ENCODE measurements at regions not wholly inside any gene's neighbourhood (a gene's known extent, or its start where the extent isn't known, plus 50 kb on each side); places are given as distances from the start of the nearest gene placed in this dataset.
"Not testable (repeated sequence)": the region's sequence is repeated elsewhere in the genome, so short reads cannot be mapped to it uniquely, and the experiment has no call there.

DNA sequence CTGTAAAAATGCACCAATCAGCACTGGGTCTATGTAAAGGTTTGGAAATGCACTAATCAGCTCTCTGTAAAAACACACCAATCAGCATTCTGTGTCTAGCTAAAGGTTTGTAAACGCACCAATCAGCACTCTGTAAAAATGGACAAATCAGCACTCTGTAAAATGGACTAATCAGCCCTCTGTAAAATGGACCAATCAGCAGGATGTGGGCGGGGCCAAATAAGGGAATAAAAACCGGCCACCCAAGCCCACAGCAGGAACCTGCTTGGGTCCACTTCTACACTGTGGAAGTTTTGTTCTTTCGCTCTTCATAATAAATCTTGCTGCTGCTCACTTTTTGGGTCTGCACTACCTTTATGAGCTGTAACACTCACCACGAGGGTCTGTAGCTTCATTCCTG is 101.0 kb downstream of the SMC2 start:
- not testable (repeated sequence) for DNase-seq (ENCODE audit: low read depth)

DNA sequence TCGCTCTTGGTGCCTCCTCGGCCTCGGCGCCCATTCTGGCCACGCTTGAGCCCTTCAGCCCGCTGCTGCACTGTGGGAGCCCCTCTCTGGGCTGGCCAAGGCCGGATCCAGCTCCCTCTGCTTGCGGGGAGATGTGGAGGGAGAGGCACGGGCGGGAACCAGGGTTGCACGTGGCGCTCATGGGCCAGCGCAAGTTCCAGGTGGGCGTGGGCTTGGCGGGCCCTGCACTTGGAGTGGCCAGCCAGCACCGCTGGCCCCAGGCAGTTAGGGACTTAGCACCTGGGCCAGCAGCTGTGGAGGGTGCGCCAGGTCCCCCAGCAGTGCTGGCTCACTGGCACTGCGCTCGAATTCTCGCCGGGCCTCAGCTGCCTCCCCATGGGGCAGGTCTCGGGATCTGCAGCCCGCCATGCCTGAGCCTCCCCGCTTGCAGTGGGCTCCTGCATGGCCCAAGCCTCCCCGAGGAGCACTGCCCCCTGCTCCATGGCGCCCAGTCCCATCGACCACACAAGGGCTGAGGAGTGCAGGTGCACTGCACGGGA is 106.4 kb downstream of the SMC2 start:
- no peak for DNase-seq (ENCODE audit: low read depth)

DNA sequence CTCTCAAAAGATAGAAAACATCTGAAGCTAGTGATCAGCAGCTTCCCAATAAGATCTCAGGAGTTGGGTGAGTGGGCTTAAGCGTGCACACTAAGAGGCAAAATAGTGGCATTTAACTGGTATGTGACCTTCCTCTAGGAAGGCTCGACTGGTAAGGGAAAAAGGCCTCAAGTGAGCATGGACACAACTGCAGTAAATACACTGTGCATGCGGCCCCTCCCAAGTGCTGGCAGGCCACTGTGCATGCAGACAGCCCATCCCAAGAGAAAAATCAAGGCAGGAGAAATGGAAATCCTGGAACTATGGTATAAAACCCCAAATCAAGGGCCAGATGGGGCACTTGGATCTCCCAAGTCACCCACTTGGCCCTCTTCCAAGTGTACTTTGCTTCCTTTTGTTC is 112.7 kb downstream of the SMC2 start:
- no peak for DNase-seq (ENCODE audit: low read depth)

DNA sequence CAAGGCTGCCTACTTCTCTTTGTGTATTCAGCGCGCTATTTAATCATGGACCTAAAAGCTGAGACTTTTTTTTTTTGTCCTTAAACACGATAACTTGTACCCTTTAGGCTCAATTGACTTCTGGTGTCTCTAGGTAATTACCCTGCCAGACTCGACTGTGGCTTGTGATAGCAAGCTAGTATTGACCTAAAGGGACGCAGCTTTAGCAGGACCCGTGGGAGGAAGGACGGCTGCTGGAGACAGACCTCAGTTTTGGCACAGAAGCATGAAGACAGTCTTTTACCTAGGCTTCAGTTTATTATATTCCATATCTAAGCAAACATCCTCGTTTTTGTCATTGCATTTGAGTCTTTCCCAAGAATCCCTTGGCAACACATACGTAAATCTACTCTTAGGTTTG is 115.3 kb downstream of the SMC2 start:
- DNase-seq (ENCODE audit: low read depth) = no peak

DNA sequence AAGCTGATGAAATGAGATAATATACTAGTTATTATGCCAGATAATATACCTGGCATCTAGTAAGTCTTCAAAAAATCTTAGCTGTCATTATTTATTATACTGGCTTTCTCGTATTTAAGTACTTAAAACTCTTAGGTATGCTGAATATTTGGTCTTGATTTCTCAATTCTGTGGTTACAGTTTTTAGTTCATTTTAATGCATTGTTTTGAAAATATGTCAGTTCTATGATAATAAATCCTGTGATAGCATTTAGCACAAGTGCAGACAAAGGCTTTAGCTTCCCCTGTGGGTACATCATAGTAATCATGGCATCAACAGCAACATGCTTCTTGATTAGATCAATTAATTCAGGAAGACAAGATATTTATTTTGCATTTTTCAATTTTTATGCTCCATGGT is 133.0 kb downstream of the SMC2 start:
- no peak for DNase-seq (ENCODE audit: low read depth)

DNA sequence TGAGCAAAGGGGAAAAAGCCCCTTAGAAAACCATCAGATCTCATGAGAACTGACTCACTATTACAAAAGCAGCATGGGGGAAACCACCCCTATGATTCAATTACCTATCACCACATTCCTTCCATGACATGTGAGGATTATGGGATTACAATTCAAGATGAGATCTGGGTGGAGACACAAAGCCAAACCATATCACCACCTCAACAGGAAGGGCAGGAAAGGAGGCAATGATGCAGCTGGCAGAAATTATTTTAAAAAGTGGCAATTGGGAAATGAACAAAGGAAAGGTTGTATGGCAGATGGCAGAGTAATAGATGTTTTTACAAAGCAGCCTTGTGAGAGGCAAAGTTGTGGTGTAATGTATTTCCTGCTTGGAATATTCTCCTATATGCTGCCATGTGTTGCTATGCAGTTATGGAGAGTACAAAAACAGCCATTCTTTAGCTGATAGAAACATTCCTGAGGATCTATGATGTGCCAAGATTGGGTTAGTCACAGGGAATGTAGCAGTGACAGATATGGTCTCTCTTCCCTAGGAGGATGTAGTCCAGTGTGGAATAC is 138.8 kb downstream of the SMC2 start:
- DNase-seq (ENCODE audit: low read depth) = no peak

DNA sequence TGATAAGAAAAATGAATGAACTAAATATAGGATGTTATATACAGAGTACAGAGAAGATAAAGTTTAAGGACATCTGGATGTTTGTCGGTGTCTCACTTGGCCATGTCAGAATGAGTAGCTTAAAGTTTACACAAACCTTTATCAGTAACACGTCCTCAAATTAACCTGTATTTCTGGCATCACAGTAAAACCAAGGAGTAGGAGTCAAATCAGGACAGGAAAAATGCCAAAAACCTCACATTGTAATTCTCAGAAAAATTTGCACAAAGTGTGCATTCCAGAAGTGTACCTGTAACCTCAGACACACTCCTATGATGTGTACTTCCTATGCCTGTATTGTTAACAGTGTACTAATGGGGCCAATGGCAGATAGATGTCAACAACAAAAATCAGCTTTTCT is 139.3 kb downstream of the SMC2 start:
- DNase-seq (ENCODE audit: low read depth) = no peak

DNA sequence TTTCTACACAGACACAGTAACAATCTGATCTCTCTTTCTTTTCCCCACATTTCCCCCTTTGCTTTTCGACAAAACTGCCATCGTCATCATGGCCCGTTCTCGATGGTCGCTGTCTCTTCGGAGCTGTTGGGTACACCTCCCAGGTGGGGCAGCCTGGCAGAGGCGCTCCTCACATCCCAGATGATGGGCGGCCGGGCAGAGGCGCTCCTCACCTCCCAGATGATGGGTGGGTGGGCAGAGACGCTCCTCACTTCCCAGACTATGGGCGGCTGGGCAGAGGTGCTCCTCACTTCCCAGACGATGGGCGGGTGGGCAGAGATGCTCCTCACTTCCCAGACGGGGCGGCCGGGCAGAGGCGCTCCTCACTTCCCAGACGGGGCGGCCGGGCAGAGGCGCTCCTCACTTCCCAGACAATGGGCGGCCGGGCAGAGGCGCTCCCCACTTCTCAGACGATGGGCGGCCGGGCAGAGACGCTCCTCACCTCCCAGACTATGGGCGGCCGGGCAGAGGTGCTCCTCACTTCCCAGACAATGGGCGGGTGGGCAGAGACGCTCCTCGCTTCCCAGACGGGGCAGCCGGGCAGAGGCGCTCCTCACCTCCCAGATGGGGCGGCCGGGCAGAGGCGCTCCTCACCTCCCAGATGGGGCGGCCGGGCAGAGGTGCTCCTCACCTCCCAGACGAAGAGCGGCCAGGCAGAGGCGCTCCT is 140.7 kb downstream of the SMC2 start:
- DNase-seq (ENCODE audit: low read depth) = not testable (repeated sequence)

DNA sequence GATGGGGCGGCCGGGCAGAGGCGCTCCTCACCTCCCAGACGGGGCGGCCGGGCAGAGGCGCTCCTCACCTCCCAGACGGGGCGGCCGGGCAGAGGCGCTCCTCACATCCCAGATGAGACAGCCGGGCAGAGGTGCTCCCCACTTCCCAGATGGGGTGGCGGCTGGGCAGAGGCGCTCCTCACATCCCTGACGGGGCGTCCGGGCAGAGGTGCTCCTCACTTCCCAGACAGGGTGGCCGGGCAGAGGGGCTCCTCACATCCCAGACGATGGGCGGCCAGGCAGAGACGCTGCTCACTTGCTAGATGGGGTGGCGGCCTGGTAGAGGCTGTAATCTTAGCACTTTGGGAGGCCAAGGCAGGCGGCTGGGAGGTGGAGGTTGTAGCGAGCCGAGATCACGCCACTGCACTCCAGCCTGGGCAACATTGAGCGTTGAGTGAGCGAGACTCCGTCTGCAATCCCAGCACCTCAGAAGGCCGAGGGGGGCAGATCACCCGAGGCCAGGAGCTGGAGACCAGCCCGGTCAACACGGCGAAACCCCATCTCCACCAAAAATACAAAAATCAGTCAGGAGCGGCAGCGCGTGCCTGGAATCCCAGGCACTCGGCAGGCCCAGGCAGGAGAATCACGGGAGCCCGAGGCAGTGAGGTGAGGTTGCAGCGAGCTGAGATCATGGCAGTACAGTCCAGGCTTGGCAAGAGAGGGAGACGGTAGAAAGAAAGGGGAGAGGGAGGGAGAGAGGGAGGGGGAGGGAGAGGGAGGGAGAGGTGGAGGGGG is 141.4 kb downstream of the SMC2 start:
- DNase-seq (ENCODE audit: low read depth) = not testable (repeated sequence)

DNA sequence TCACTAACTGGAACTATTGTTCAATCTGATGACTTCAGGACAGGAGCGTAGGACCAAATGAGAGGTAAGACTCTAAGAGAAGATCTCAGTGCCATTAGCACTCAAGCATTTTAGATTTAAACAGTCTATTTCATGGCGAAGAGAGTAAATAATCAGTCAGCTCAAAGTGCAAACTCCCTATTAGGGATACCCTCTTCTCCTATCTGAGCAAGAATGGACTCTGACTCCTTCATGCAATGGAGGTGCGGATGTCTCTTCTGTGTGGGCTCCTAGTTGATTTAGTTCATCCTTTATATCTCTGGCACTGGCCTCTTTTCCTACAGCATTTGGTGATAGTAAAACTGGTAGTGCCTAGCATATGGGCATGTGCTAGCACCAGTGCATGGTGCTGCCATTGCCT is 144.6 kb downstream of the SMC2 start:
- no peak for DNase-seq (ENCODE audit: low read depth)

DNA sequence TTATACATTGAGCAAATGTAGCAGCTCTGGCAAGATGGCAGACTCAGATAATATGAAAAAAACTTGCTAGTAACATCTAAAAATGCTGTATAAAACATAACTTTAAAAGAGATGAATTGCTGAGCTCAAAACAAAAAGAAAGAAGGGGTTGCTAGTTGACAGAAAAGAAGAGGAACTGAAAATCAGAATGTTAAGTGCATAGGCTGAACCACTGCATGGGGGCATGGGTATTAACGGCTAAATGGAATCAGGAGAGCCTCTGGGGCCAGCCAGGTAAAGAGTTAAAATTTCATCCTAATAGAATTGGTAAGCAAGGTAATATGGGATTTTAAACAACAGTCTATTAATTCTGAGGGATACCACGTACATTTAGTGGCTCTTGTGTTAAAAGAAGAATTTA is 146.8 kb downstream of the SMC2 start:
- DNase-seq (ENCODE audit: low read depth) = no peak

DNA sequence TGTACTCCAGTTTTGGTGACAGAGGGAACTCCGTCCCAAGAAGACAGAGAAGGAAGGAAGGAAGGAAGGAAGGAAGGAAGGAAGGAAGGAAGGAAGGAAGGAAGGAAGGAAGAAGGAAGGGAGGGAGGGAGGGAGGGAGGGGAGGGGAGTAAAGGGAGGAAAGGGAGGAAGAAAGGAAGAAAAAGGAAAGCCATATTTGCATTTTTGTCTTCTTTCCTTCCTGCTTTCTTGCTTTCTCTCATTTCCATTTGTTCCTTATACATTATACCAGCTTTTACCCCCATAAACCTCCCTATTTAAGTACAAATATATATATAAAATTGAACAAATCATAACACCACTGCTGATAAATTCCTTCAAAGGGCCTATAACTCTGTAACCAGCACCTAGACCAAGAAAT is 151.8 kb downstream of the SMC2 start:
- DNase-seq (ENCODE audit: low read depth) = no peak

DNA sequence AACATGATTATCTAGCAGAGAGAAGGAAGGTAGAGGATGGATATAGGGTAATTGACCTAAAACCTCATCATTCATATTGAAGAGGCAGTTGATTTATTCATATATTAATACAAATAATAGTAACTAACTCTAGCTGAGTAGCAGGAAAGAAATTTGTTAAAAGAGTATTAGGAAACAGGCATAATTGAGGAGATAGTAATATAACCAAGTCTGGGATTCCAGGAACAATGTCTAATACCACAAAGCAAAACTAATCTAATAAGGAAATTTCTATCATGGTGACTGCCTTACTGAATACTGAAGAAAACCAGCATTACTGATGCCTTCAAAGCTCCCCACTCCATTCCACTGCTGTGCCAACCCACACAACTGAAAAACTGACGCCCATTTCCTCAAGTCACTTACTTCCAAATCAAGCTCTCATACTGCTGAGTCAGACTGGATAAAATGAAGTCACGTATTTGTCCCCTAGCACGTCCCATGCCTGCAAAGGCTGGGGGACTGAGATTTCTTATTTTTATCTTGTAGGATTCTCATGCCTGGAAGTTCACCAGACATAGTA is 153.9 kb downstream of the SMC2 start:
- DNase-seq (ENCODE audit: low read depth) = no peak

DNA sequence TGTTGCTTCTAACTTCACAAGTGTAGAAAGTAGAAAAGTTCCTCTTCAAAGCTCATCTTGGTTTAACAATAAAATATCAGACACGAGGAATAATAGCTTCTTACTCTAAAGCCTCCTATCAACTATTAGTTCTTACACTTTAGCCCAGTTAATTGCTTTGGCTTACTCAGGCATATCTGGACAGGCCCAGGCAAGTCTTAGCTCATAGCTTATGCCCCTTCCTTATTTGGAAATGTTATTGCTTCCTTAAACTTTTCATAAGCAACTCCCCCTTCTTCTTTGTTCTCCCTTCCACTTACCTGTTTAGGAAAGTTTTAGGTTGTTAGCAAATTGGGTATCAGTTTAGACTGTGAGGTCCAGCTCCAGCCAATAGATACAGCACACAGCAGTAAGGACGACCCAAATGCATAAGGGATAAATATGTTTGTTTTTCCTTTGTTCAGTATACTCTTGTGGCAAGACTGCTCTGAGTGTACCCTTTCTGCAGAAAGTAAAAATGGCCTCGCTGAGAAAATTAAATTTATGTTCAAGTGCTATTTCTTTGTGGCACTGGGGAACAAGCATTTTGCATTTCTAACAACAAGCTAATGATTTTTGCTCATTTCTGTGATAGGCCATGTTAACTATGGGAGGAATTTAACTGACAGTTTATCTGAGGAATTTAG is 162.1 kb downstream of the SMC2 start:
- DNase-seq (ENCODE audit: low read depth) = no peak

DNA sequence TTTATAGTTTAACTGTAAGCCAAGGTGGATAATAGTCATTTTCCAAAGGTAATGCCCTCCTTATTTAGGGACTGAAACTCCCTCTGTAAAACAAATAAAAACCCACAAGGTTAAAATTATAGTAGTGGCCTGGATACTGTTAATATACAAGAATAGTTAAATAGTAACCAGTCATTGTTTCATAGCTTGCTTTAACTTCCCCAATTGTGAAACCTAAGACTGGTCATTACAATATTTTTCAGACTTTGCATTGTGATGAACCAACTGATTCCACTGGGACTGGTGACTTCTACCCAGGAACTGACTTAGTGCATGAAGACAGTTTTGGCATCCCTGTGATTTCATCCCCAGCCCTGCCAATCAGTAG is 162.6 kb downstream of the SMC2 start:
- no peak for DNase-seq (ENCODE audit: low read depth)

DNA sequence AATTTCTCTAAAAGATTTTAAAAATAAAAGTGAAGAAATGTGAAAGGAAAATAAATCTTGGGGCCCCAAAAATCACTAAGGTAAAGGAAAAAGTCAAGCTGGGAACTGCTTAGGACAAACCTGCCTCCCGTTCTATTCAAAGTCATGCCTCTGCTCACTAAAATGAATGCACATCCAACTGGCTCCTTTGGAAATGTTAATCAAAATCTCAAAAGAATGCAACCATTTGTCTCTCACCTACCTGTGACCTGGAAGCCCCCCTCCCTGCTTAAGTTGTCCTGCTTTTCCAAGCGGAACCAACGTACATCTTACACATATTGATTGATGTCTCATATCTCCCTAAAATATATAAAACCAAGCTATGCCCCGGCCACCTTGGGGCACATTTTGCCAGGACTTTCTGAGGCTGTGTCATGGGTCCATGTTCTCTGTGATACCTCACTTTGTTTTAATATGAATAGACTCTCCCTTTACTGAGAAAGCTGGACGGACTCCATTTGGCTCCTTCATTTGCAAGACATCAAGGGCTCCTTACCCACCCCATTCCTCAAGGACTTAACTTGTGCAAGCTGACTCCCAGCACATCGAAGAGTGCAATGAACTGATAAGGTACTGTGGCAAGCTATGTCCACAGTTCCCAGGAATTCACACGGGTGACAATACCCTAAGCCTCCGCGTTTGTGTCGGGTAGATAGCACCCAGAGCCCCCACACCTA is 164.3 kb downstream of the SMC2 start:
- DNase-seq (ENCODE audit: low read depth) = no peak

DNA sequence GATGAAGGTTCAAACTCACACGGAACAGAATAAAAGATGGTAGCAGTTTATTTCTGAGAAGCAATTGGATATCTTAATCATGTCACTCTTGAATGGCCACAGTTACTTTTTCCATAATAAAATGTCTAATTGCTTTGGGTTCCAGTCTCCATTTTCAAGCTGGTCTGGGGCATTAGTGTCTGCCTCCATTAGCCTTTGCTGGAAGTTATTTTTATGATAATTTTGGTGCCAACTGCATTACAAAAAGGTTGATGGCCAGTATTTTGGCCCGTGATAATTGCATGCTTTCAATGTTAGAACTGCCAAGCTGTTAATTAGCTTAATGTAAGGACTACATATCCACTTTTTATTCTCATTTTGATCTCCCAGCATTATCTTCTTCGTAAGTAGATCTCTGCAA is 165.9 kb downstream of the SMC2 start:
- no peak for DNase-seq (ENCODE audit: low read depth)

DNA sequence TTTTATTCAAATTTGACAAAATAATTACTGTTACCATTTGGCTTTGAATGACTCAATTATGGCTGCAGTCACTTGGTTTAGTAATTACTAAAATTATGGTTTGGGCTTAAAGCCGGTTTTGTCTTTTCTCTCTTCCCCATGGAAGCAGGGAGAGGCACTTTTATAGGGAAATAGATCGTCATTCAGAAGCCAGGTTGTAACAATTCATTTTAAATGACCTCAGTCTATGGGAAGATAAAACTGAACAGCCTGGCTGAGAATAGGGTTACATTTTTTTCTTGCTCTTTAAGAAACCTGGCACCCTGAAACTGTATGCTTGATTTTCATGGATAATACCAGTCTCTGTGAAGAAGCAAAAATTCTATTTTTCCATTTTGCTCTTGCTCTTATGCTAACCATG is 169.8 kb downstream of the SMC2 start:
- no peak for DNase-seq (ENCODE audit: low read depth)

DNA sequence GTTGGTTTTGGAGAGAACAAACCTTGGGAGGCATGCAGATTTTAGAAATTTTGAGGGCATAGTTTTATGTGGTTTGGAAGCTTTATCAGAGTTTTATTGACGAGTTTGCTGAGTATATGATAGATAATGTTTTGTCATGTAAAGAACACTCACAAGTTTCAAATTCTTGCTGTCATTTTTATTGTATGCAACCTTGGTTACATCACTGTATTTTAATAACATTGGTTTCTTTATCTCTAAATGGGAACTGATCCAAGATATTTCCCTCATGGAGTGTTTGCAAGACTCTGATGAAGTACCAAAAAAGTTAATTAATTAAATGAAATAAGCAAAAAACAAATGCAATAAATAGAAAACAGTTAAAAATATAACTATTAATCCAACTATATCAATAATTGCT is 170.3 kb downstream of the SMC2 start:
- no peak for DNase-seq (ENCODE audit: low read depth)

DNA sequence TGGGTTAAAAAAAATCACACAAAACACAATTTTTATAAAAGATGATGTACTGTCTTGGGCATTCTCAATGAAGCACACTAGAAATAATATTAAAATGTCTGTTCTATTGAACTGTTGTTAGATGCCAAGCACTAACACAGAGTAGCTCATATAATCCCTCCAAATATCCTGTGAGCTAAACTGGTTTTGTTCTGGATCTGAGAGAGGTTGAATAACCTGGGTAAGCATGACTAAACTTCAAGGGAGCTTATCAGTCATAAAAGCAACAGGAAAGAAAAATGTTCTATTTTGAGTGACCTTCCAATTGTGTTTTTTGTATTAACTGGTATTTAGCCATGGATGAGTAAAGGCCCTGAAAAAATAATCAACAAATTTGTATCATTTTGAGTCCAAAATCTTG is 175.3 kb downstream of the SMC2 start:
- no peak for DNase-seq (ENCODE audit: low read depth)

DNA sequence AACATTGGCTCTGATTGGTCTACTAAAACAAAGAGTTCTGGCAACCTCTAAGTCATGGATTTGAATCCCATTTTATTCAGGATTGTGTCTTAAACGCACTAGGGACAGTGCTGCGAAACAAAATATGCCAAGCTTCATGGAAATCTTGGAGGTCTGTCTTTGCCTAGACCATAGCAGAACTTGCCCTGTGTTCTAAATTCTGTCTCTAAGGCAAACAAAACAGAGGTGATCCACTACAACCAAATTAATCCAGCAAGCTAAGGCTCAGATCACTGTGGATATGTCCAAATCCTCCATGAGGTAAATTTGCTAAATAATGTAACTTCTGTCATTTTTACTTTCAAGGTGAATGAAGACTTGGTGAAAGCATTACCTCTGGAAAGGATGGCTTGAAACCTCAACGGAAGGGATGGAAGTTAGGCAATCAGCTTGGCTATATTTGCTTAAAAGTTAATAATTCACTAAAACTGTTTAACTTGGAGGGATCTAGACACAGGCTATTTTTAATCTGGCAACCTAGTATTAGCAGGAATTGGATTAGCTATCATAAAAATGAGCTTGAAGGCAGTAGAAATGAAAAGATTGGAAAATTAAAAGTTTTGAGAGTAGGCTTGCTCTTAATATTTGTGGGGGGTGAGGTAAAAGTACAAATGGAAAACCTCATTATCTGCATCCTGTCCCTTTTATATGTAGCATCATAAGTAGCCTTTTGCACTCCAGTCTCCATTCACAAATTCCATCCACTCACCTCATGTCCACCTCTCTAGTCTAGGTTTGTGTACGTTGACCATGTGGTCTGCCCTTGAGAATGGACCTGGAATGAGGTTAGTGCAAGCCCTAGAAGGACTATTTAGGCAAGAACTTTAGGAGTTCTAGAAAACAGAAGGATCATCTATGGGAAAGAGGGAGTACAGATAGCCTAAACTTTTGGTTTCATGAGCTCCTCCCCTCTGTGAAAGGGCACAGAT is 176.2 kb downstream of the SMC2 start:
- DNase-seq (ENCODE audit: low read depth) = no peak

Measured in fibroblast of gingiva (primary cell).